H9 (cell line): ENCODE measurements at regions not wholly inside any gene's neighbourhood (a gene's known extent, or its start where the extent isn't known, plus 50 kb on each side); places are given as distances from the start of the nearest gene placed in this dataset.
"Not testable (repeated sequence)": the region's sequence is repeated elsewhere in the genome, so short reads cannot be mapped to it uniquely, and the experiment has no call there.

ENCODE experiments used
- DNase-seq: peaks from one replicate; pipeline ENCODE4 v3.0.0-alpha.2; 2017
- H2AFZ ChIP-seq: one replicate; pipeline ENCODE4 v1.6.1; 2013; ENCODE audit warnings: mild to moderate bottlenecking, low read length, control low read depth, moderate library complexity
- H2AK5ac ChIP-seq: 2 replicates; pipeline ENCODE4 v1.6.1; 2013; ENCODE audit warnings: low read length, control low read depth, mixed read lengths; ENCODE audit not compliant: insufficient read length
- H2BK120ac ChIP-seq: one replicate; pipeline ENCODE4 v1.6.1; 2013; ENCODE audit warnings: low read depth, mild to moderate bottlenecking, low read length, control low read depth, inconsistent platforms; ENCODE audit not compliant: poor library complexity, severe bottlenecking
- H2BK12ac ChIP-seq: 2 replicates; pipeline ENCODE4 v1.6.1; 2013; ENCODE audit warnings: low read length, control low read depth, mixed read lengths, low read depth; ENCODE audit not compliant: insufficient read length
- H2BK15ac ChIP-seq: 2 replicates; pipeline ENCODE4 v1.6.1; 2013; ENCODE audit warnings: low read depth, low read length, control low read depth
- H2BK20ac ChIP-seq: one replicate; pipeline ENCODE4 v1.6.1; 2013; ENCODE audit warnings: low read depth, mild to moderate bottlenecking, low read length, control low read depth, inconsistent platforms; ENCODE audit not compliant: poor library complexity, severe bottlenecking
- H2BK5ac ChIP-seq: 2 replicates; pipeline ENCODE4 v1.6.1; 2013; ENCODE audit warnings: low read length, control low read depth, mixed read lengths; ENCODE audit not compliant: insufficient read length
- H3K14ac ChIP-seq: 2 replicates; pipeline ENCODE4 v1.6.1; 2013; ENCODE audit warnings: low read length, control low read depth; ENCODE audit not compliant: insufficient read depth
- H3K18ac ChIP-seq: 2 replicates; pipeline ENCODE4 v1.6.1; 2013; ENCODE audit warnings: low read depth, mild to moderate bottlenecking, mixed read lengths, low read length, control low read depth; ENCODE audit not compliant: insufficient read length
- H3K23ac ChIP-seq: 2 replicates; pipeline ENCODE4 v1.6.1; 2013; ENCODE audit warnings: low read length, control low read depth, mixed read lengths, low read depth; ENCODE audit not compliant: insufficient read length
- H3K23me2 ChIP-seq: 2 replicates; pipeline ENCODE4 v1.6.1; 2013; ENCODE audit warnings: low read depth, mild to moderate bottlenecking, mixed read lengths, low read length, control low read depth; ENCODE audit not compliant: insufficient read length, poor library complexity, severe bottlenecking
- H3K27ac ChIP-seq: 2 replicates; pipeline ENCODE4 v1.5.1; 2013; ENCODE audit warnings: low read length, control low read depth, mixed read lengths, low read depth; ENCODE audit not compliant: insufficient read length
- H3K27me3 ChIP-seq: 2 replicates; pipeline ENCODE4 v1.6.1; 2013; ENCODE audit warnings: low read length, control low read depth, inconsistent platforms; ENCODE audit not compliant: insufficient read depth
- H3K4ac ChIP-seq: 2 replicates; pipeline ENCODE4 v1.6.1; 2013; ENCODE audit warnings: low read depth, mild to moderate bottlenecking, control low read depth, inconsistent platforms, low read length, moderate library complexity
- H3K4me1 ChIP-seq: 2 replicates; pipeline ENCODE4 v1.6.1; 2013; ENCODE audit warnings: low read length, control low read depth, inconsistent platforms; ENCODE audit not compliant: insufficient read depth
- H3K4me2 ChIP-seq: 2 replicates; pipeline ENCODE4 v1.6.1; 2013; ENCODE audit warnings: low read length, control low read depth, mixed read lengths; ENCODE audit not compliant: insufficient read length, insufficient read depth
- H3K56ac ChIP-seq: 2 replicates; pipeline ENCODE4 v1.6.1; 2013; ENCODE audit warnings: low read depth, mild to moderate bottlenecking, mixed read lengths, low read length, control low read depth; ENCODE audit not compliant: insufficient read length
- H3K79me1 ChIP-seq: 2 replicates; pipeline ENCODE4 v1.6.1; 2013; ENCODE audit warnings: low read depth, mild to moderate bottlenecking, moderate library complexity, low read length, control low read depth, inconsistent platforms; ENCODE audit not compliant: insufficient read depth, poor library complexity, severe bottlenecking
- H3K79me2 ChIP-seq: 2 replicates; pipeline ENCODE4 v1.6.1; 2013; ENCODE audit warnings: low read length, control low read depth, inconsistent platforms; ENCODE audit not compliant: insufficient read depth
- H3K9ac ChIP-seq: 2 replicates; pipeline ENCODE4 v1.6.1; 2013; ENCODE audit warnings: low read length, control low read depth, mixed read lengths; ENCODE audit not compliant: insufficient read length; ENCODE audit errors: extremely low read depth
- H3K9me3 ChIP-seq: one replicate; pipeline ENCODE4 v1.6.1; 2013; ENCODE audit warnings: low read depth, low read length, inconsistent platforms; ENCODE audit not compliant: control insufficient read depth
- H3T11ph ChIP-seq: one replicate; pipeline ENCODE4 v1.6.1; 2013; ENCODE audit warnings: mild to moderate bottlenecking, low read length, control low read depth, inconsistent platforms
- H4K20me1 ChIP-seq: one replicate; pipeline ENCODE4 v1.6.1; 2013; ENCODE audit not compliant: control insufficient read depth, insufficient read length, insufficient read depth
- H4K5ac ChIP-seq: 2 replicates; pipeline ENCODE4 v1.6.1; 2013; ENCODE audit warnings: low read depth, mild to moderate bottlenecking, mixed read lengths, low read length, control low read depth; ENCODE audit not compliant: insufficient read length
- H4K8ac ChIP-seq: replicated peaks from 2 replicates; pipeline ENCODE4 v1.6.1; 2013; ENCODE audit warnings: low read length, control low read depth, mixed read lengths, low read depth; ENCODE audit not compliant: insufficient read length
- H4K91ac ChIP-seq: 2 replicates; pipeline ENCODE4 v1.6.1; 2013; ENCODE audit warnings: low read depth, mild to moderate bottlenecking, moderate library complexity, mixed read lengths, low read length, control low read depth; ENCODE audit not compliant: insufficient read length
- H3K27ac Mint-ChIP-seq, 3 experiments: 2 replicates in 2 of 3; 3 replicates in 1 of 3; pipeline ENCODE4 v1.8.0; 2020 to 2021; ENCODE audit warnings: mixed read lengths in 3 of 3, mild to moderate bottlenecking in 1 of 3, moderate library complexity in 1 of 3
- H3K27me3 Mint-ChIP-seq: 2 replicates; pipeline ENCODE4 v1.8.0; 2021; ENCODE audit warnings: low read depth, mild to moderate bottlenecking, moderate library complexity, mixed read lengths
- H3K36me3 Mint-ChIP-seq, 3 experiments: 2 replicates in 2 of 3; 3 replicates in 1 of 3; pipeline ENCODE4 v1.8.0; 2020 to 2021; ENCODE audit warnings: low read depth in 3 of 3, mixed read lengths in 3 of 3; ENCODE audit not compliant: insufficient read depth in 1 of 3
- H3K4me1 Mint-ChIP-seq, 2 experiments: 2 replicates each; pipeline ENCODE4 v1.8.0; 2020; ENCODE audit warnings: mixed read lengths in 2 of 2
- H3K4me3 Mint-ChIP-seq, 2 experiments: 2 replicates in 1 of 2; 3 replicates in 1 of 2; pipeline ENCODE4 v1.8.0; 2020 to 2021; ENCODE audit warnings: mild to moderate bottlenecking in 2 of 2, mixed read lengths in 2 of 2, moderate library complexity in 1 of 2
- H3K9me3 Mint-ChIP-seq, 2 experiments: 2 replicates in 1 of 2; 3 replicates in 1 of 2; pipeline ENCODE4 v1.8.0; 2020; ENCODE audit warnings: mild to moderate bottlenecking in 2 of 2, mixed read lengths in 2 of 2, moderate library complexity in 1 of 2
- CTCF ChIP-seq: fragments of 200-600 bp; sonication (generic); conservative IDR thresholded peaks from 3 replicates; pipeline ENCODE4 v1.8.0; 2021; ENCODE audit warnings: antibody characterized with exemption, mild to moderate bottlenecking
- WGBS: extraction: QIAGEN DNeasy Blood & Tissue Kit; methylation state at CpG from one replicate; pipeline ENCODE4 v1.1.7; 2013; ENCODE audit warnings: missing lambda C conversion rate, low lambda C conversion rate, mixed read lengths; ENCODE audit not compliant: insufficient read length; ENCODE audit errors: extremely low coverage; 5-methylcytosine and 5-hydroxymethylcytosine counted together

- Histone ChIP-seq H4K5ac (no peak overlapping the region), H2BK5ac (no peak overlapping the region), H3K18ac (no peak overlapping the region), H2BK20ac (peak overlapping the region; percentile 75), H3K14ac (no peak overlapping the region), H3K9me3 (no peaks in the 10 kb centered on the region), H3K23ac (no peak overlapping the region), H2BK12ac (no peak overlapping the region), H3K27me3 (no peaks in the 10 kb centered on the region), H4K20me1 (no peaks in the 10 kb centered on the region), H3K4me2 (no peak overlapping the region), H3K23me2 (no peaks in the 10 kb centered on the region), H3K79me2 (no peaks in the 10 kb centered on the region), H2BK120ac (no peak overlapping the region), H2BK15ac (no peak overlapping the region), H3K4me1 (no peaks in the 10 kb centered on the region), H2AFZ (no peak overlapping the region), H3K56ac (no peak overlapping the region), H3K9ac (no peak overlapping the region), H4K91ac (no peak overlapping the region), H2AK5ac (no peak overlapping the region), H3K79me1 (no peaks in the 10 kb centered on the region), H3K4ac (no peak overlapping the region), H3T11ph (no peak overlapping the region), H4K8ac (no peak overlapping the region), H3K27ac (no peak overlapping the region)
- Mint-ChIP-seq H3K4me1 (peaks cover 0 to 2% of the 10 kb centered on the region in 2 experiments; a peak in 1 of 4 replicates), H3K9me3 (peaks cover 29 to 34% of the 10 kb centered on the region in 2 experiments), H3K4me3 (no peak overlapping the region), H3K36me3 (peaks cover 8 to 30% (median 9%) of the 10 kb centered on the region in 3 experiments), H3K27ac (peak overlapping the region in 1 of 3 experiments; percentile 44; a peak in 2 of 7 replicates), H3K27me3 (no peaks in the 10 kb centered on the region)
- no CpG with 5 or more reads among the region's 1 CpG for WGBS
- DNase-seq: no peak
- TF ChIP-seq CTCF: no peak
Measured at GRCh38 chr5:82952326-82952725, 124.9 kb downstream of the TMEM167A start.

GRCh38 chr5:82944267-82944666 lies 132.9 kb downstream of the TMEM167A start:
- not testable (repeated sequence) for H3K79me1 ChIP-seq, H2BK5ac ChIP-seq, H2BK15ac ChIP-seq, H3K23me2 ChIP-seq, DNase-seq, H2AFZ ChIP-seq, H4K91ac ChIP-seq, H3K56ac ChIP-seq, H3K9ac ChIP-seq, H2BK20ac ChIP-seq, H3T11ph ChIP-seq, H3K4me1 ChIP-seq, H3K14ac ChIP-seq, H4K20me1 ChIP-seq, H3K4ac ChIP-seq, H3K4me3 Mint-ChIP-seq, H3K4me2 ChIP-seq, H3K27me3 Mint-ChIP-seq, H3K23ac ChIP-seq, H4K5ac ChIP-seq, H2AK5ac ChIP-seq, H3K18ac ChIP-seq, H3K27me3 ChIP-seq, H3K27ac ChIP-seq, H4K8ac ChIP-seq, H2BK120ac ChIP-seq, H3K79me2 ChIP-seq, H3K27ac Mint-ChIP-seq, H3K9me3 ChIP-seq, H3K4me1 Mint-ChIP-seq, H2BK12ac ChIP-seq
- H3K36me3 Mint-ChIP-seq: peaks cover 3 to 34% (median 23%) of the 10 kb centered on the region in 3 experiments
- peaks cover 34 to 41% of the 10 kb centered on the region in 2 experiments for H3K9me3 Mint-ChIP-seq
- WGBS: no CpG with 5 or more reads among the region's 8 CpGs
